SK-N-SH (cell line): ENCODE measurements at regions not wholly inside any gene's neighbourhood (a gene's known extent, or its start where the extent isn't known, plus 50 kb on each side); places are given as distances from the start of the nearest gene placed in this dataset.

Experiments used
- CHD2 ChIP-seq: fragments of 150-350 bp; IDR thresholded peaks from 2 replicates; pipeline ENCODE4 v1.6.1; 2018; ENCODE audit warnings: low read length; ENCODE audit not compliant: partially characterized antibody
- CTCF ChIP-seq: fragments of 200-600 bp; sonication (generic); IDR thresholded peaks from 2 replicates; pipeline ENCODE4 v1.6.1; 2017; ENCODE audit warnings: antibody characterized with exemption, mild to moderate bottlenecking, moderate library complexity
- EP300 ChIP-seq, 2 experiments: IDR thresholded peaks; 2 replicates each; pipeline versions ENCODE4 v1.4.0 to v1.6.1; 2012; ENCODE audit warnings: borderline replicate concordance in 1 of 2, low read depth in 1 of 2, low read length in 1 of 2
- EZH2phosphoT487 ChIP-seq: fragments of 200-600 bp; sonication (generic); IDR thresholded peaks from 2 replicates; pipeline ENCODE4 v1.6.1; 2017; ENCODE audit warnings: low read depth, mixed run types, mild to moderate bottlenecking, antibody characterized with exemption, moderate library complexity, borderline replicate concordance
- POLR2AphosphoS5 ChIP-seq: IDR thresholded peaks from 2 replicates; pipeline ENCODE4 v1.6.1; 2012; ENCODE audit warnings: low read depth, low read length
- RAD21 ChIP-seq: IDR thresholded peaks from 2 replicates; pipeline ENCODE4 v1.6.1; 2012; ENCODE audit warnings: mild to moderate bottlenecking, low read length
- RCOR1 ChIP-seq: fragments of 150-350 bp; IDR thresholded peaks from 2 replicates; pipeline ENCODE4 v1.6.1; 2017; ENCODE audit warnings: antibody characterized with exemption, low read length
- REST ChIP-seq: IDR thresholded peaks from 2 replicates; pipeline ENCODE4 v1.6.1; 2012; ENCODE audit warnings: mild to moderate bottlenecking, low read depth, low read length, moderate library complexity
- SIN3A ChIP-seq: IDR thresholded peaks from 2 replicates; pipeline ENCODE4 v1.6.1; 2012; ENCODE audit warnings: low read depth, mild to moderate bottlenecking, low read length, moderate library complexity, borderline replicate concordance
- TAF1 ChIP-seq: IDR thresholded peaks from 2 replicates; pipeline ENCODE4 v1.6.1; 2012; ENCODE audit warnings: low read depth, mild to moderate bottlenecking, low read length, moderate library complexity, borderline replicate concordance
- TCF12 ChIP-seq: IDR thresholded peaks from 2 replicates; pipeline ENCODE4 v1.4.0; 2012
- TEAD4 ChIP-seq: IDR thresholded peaks from 2 replicates; pipeline ENCODE4 v1.4.0; 2012; ENCODE audit warnings: mild to moderate bottlenecking, borderline replicate concordance; ENCODE audit not compliant: insufficient read depth
- USF2 ChIP-seq: fragments of 150-350 bp; IDR thresholded peaks from 2 replicates; pipeline ENCODE4 v1.6.1; 2017; ENCODE audit warnings: antibody characterized with exemption, low read length, low read depth, borderline replicate concordance

- no peak for TF ChIP-seq TEAD4
- no peak for TF ChIP-seq EZH2phosphoT487
- no peak for TF ChIP-seq RAD21
- TF ChIP-seq CTCF = no peak
- TF ChIP-seq SIN3A = no peak
- no peak for TF ChIP-seq TCF12
- no peak for TF ChIP-seq REST
- no peak for TF ChIP-seq USF2
- no peak for TF ChIP-seq RCOR1
- no peak for TF ChIP-seq POLR2AphosphoS5
- TF ChIP-seq CHD2 = no peak
- TF ChIP-seq EP300 (IDR thresholded peaks at IDR 0.05; ENCODE audit: borderline replicate concordance in 1 of 2, low read depth in 1 of 2, low read length in 1 of 2) = no peak
- TF ChIP-seq TAF1 = no peak
Observed at GRCh38 chr13:34698945-34699344, 243.1 kb upstream of the NBEA start.
